ENCODE measurements at regions not wholly inside any gene's neighbourhood (a gene's known extent, or its start where the extent isn't known, plus 50 kb on each side); places are given as distances from the start of the nearest gene placed in this dataset.
"Not testable (repeated sequence)": the region's sequence is repeated elsewhere in the genome, so short reads cannot be mapped to it uniquely, and the experiment has no call there.

DNA sequence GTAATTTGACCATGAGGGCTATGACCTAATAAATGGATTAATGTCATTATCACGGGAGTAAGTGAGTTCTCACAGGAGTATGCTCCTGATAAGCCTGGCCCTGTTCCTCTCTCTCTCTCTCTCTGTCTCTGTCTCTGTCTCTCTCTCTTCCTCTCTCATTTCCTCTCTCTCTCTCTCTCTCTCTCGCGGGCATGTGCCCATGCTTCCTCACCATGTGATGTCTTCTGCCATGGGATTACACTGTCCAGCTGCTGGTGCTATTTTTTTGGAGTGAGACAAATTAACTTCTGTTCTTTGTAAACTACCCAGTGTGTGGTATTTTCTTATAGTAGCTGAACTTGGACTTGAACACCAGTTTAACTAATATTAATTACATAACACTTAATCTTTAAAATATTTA is 374.3 kb upstream of the GJE1 start:
- no peak for TF ChIP-seq EZH2 (IDR thresholded peaks at IDR 0.05; ENCODE audit: insufficient read depth, poor library complexity, severe bottlenecking)
- TF ChIP-seq EZH2phosphoT487 (IDR thresholded peaks at IDR 0.05; ENCODE audit: insufficient read depth, low read depth): no peak
- no peaks in the 10 kb centered on the region for H3K27me3 ChIP-seq (replicated peaks; ENCODE audit: insufficient read depth)
- no peaks in the 10 kb centered on the region for H3K4me1 ChIP-seq (ENCODE audit: insufficient read depth)
- in situ Hi-C loops (cut with MboI): no loop called here
- H3K36me3 ChIP-seq (ENCODE audit: low read depth): no peaks in the 10 kb centered on the region
- no peaks in the 10 kb centered on the region for H3K9me2 ChIP-seq (ENCODE audit: insufficient read depth)
- H3K4me3 ChIP-seq: no peak overlapping the region
- no peaks in the 10 kb centered on the region for H4K20me1 ChIP-seq (ENCODE audit: insufficient read depth)
- DNase-seq: no peak
- H3F3A ChIP-seq (ENCODE audit: insufficient read depth): no peaks in the 10 kb centered on the region
- WGBS, 2 experiments (ENCODE audit: low coverage in 1 of 2, low lambda C conversion rate in 2 of 2, missing lambda C conversion rate in 2 of 2): 76 to 78% methylated on average over 3 of the region's 3 CpGs
- no peaks in the 10 kb centered on the region for H3K79me2 ChIP-seq (ENCODE audit: insufficient read depth)
- no peak overlapping the region for H2AFZ ChIP-seq
- H3K4me2 ChIP-seq (ENCODE audit: unreplicated experiment): no peak overlapping the region
- no peak overlapping the region for H3K27ac ChIP-seq
- no peak overlapping the region for H3K9ac ChIP-seq
- no peaks in the 10 kb centered on the region for H3K9me3 ChIP-seq (ENCODE audit: low read depth)

DNA sequence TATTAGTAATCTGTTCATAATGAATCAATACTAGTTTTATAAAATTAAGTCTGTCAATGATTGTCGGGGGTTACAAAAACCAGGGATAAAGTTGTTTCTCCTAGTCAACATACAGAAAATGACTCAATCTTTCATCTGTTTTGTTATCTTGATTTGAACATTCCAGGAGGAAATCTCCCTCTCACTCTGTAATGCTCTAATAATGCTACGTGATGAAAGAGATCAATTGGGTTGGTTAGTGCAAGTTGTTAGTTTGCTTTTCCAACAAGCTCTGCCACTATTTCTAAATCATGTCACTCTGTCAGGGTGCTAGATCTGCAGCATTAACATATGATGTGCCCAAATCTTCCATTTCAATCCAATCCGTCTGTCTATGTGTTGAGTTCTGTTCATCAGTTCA is 379.5 kb upstream of the GJE1 start:
- no peak for DNase-seq
- no peak overlapping the region for H3K4me3 ChIP-seq
- WGBS, 2 experiments (ENCODE audit: low coverage in 1 of 2, low lambda C conversion rate in 2 of 2, missing lambda C conversion rate in 2 of 2): 59 to 71% methylated on average over 3 of the region's 3 CpGs
- H3K27ac ChIP-seq: no peak overlapping the region
- H3F3A ChIP-seq (ENCODE audit: insufficient read depth): no peaks in the 10 kb centered on the region
- in situ Hi-C loops (cut with MboI): no loop called here
- no peaks in the 10 kb centered on the region for H3K79me2 ChIP-seq (ENCODE audit: insufficient read depth)
- H3K4me2 ChIP-seq (ENCODE audit: unreplicated experiment): no peak overlapping the region
- H3K9ac ChIP-seq: no peak overlapping the region
- no peaks in the 10 kb centered on the region for H3K36me3 ChIP-seq (ENCODE audit: low read depth)
- no peaks in the 10 kb centered on the region for H3K9me2 ChIP-seq (ENCODE audit: insufficient read depth)
- H4K20me1 ChIP-seq (ENCODE audit: insufficient read depth): no peaks in the 10 kb centered on the region
- TF ChIP-seq EZH2phosphoT487 (IDR thresholded peaks at IDR 0.05; ENCODE audit: insufficient read depth, low read depth): no peak
- no peak for TF ChIP-seq EZH2 (IDR thresholded peaks at IDR 0.05; ENCODE audit: insufficient read depth, poor library complexity, severe bottlenecking)
- H3K27me3 ChIP-seq (replicated peaks; ENCODE audit: insufficient read depth): no peaks in the 10 kb centered on the region
- no peaks in the 10 kb centered on the region for H3K9me3 ChIP-seq (ENCODE audit: low read depth)
- no peaks in the 10 kb centered on the region for H3K4me1 ChIP-seq (ENCODE audit: insufficient read depth)
- no peak overlapping the region for H2AFZ ChIP-seq

- in situ Hi-C loops (cut with MboI): no loop called here
- DNase-seq: peak; percentile 1
- H4K20me1 ChIP-seq (ENCODE audit: insufficient read depth): no peaks in the 10 kb centered on the region
- H3K79me2 ChIP-seq (ENCODE audit: insufficient read depth): no peaks in the 10 kb centered on the region
- H3K4me1 ChIP-seq (ENCODE audit: insufficient read depth): no peaks in the 10 kb centered on the region
- H3K9ac ChIP-seq: no peak overlapping the region
- no peaks in the 10 kb centered on the region for H3K9me3 ChIP-seq (ENCODE audit: low read depth)
- 37 to 47% methylated on average over 1 of the region's 1 CpG for WGBS, 2 experiments (ENCODE audit: low coverage in 1 of 2, low lambda C conversion rate in 2 of 2, missing lambda C conversion rate in 2 of 2)
- H3K27me3 ChIP-seq (replicated peaks; ENCODE audit: insufficient read depth): no peaks in the 10 kb centered on the region
- H3K4me3 ChIP-seq: no peak overlapping the region
- no peak overlapping the region for H3K27ac ChIP-seq
- no peaks in the 10 kb centered on the region for H3K36me3 ChIP-seq (ENCODE audit: low read depth)
- no peak overlapping the region for H2AFZ ChIP-seq
- H3F3A ChIP-seq (ENCODE audit: insufficient read depth): no peaks in the 10 kb centered on the region
- no peaks in the 10 kb centered on the region for H3K9me2 ChIP-seq (ENCODE audit: insufficient read depth)
- TF ChIP-seq EZH2phosphoT487 (IDR thresholded peaks at IDR 0.05; ENCODE audit: insufficient read depth, low read depth) (no peak), EZH2 (IDR thresholded peaks at IDR 0.05; ENCODE audit: insufficient read depth, poor library complexity, severe bottlenecking) (no peak)
- H3K4me2 ChIP-seq (ENCODE audit: unreplicated experiment): no peak overlapping the region
Measured at GRCh38 chr6:141752677-141753076, 380.0 kb upstream of the GJE1 start.

GRCh38 chr6:141746324-141746723 is 386.4 kb upstream of the GJE1 start:
- H3K9me3 ChIP-seq (ENCODE audit: low read depth); H3K27me3 ChIP-seq (replicated peaks; ENCODE audit: insufficient read depth); H3K9ac ChIP-seq; H3K9me2 ChIP-seq (ENCODE audit: insufficient read depth); DNase-seq; H3F3A ChIP-seq (ENCODE audit: insufficient read depth); H3K36me3 ChIP-seq (ENCODE audit: low read depth); in situ Hi-C loops (cut with MboI); H2AFZ ChIP-seq; H3K4me2 ChIP-seq (ENCODE audit: unreplicated experiment); H3K27ac ChIP-seq; H3K4me1 ChIP-seq (ENCODE audit: insufficient read depth); H3K4me3 ChIP-seq; H3K79me2 ChIP-seq (ENCODE audit: insufficient read depth); H4K20me1 ChIP-seq (ENCODE audit: insufficient read depth): not testable (repeated sequence)
- 59 to 75% methylated on average over 7 of the region's 7 CpGs for WGBS, 2 experiments (ENCODE audit: low coverage in 1 of 2, low lambda C conversion rate in 2 of 2, missing lambda C conversion rate in 2 of 2)

- H3K9me2 ChIP-seq (ENCODE audit: insufficient read depth): no peaks in the 10 kb centered on the region
- no peaks in the 10 kb centered on the region for H4K20me1 ChIP-seq (ENCODE audit: insufficient read depth)
- no peak overlapping the region for H3K4me3 ChIP-seq
- H3K9ac ChIP-seq: no peak overlapping the region
- no peaks in the 10 kb centered on the region for H3K9me3 ChIP-seq (ENCODE audit: low read depth)
- no peak overlapping the region for H3K27ac ChIP-seq
- H3K79me2 ChIP-seq (ENCODE audit: insufficient read depth): no peaks in the 10 kb centered on the region
- no peaks in the 10 kb centered on the region for H3F3A ChIP-seq (ENCODE audit: insufficient read depth)
- no peak for DNase-seq
- in situ Hi-C loops (cut with MboI): no loop called here
- H3K36me3 ChIP-seq (ENCODE audit: low read depth): no peaks in the 10 kb centered on the region
- H3K4me1 ChIP-seq (ENCODE audit: insufficient read depth): no peaks in the 10 kb centered on the region
- no peak overlapping the region for H3K4me2 ChIP-seq (ENCODE audit: unreplicated experiment)
- 6 to 21% methylated on average over 3 of the region's 3 CpGs for WGBS, 2 experiments (ENCODE audit: low coverage in 1 of 2, low lambda C conversion rate in 2 of 2, missing lambda C conversion rate in 2 of 2)
- TF ChIP-seq EZH2phosphoT487 (IDR thresholded peaks at IDR 0.05; ENCODE audit: insufficient read depth, low read depth) (no peak), EZH2 (IDR thresholded peaks at IDR 0.05; ENCODE audit: insufficient read depth, poor library complexity, severe bottlenecking) (no peak)
- no peaks in the 10 kb centered on the region for H3K27me3 ChIP-seq (replicated peaks; ENCODE audit: insufficient read depth)
- no peak overlapping the region for H2AFZ ChIP-seq
Measured at GRCh38 chr6:141744971-141745370, 387.8 kb upstream of the GJE1 start.

All from GM23248 (cell line).